Keratinocyte (primary cell): ENCODE measurements at regions not wholly inside any gene's neighbourhood (a gene's known extent, or its start where the extent isn't known, plus 50 kb on each side); places are given as distances from the start of the nearest gene placed in this dataset.

Experiments
- DNase-seq: peaks from one replicate; pipeline ENCODE4 v3.0.0-alpha.2; 2011; ENCODE audit warnings: low read depth, missing footprints, low spot score
- FAIRE-seq: peaks from 2 replicates; lab custom pipeline; 2011; peaks lifted over from hg19 to GRCh38; lab: Jason Lieb, UNC
- H2AFZ ChIP-seq: 2 replicates; pipeline ENCODE4 v1.6.0; 2012; ENCODE audit warnings: low read length, control low read depth, inconsistent platforms; ENCODE audit not compliant: control insufficient read depth
- H3K27ac ChIP-seq: 2 replicates; pipeline ENCODE4 v1.5.1; 2011; ENCODE audit warnings: low read length; ENCODE audit not compliant: control insufficient read depth, insufficient read depth
- H3K27me3 ChIP-seq: 3 replicates; pipeline ENCODE4 v1.6.0; 2011; ENCODE audit warnings: low read length; ENCODE audit not compliant: control insufficient read depth, insufficient read depth; ENCODE audit errors: extremely low read depth
- H3K36me3 ChIP-seq, 2 experiments: 2 replicates in 1 of 2; 3 replicates in 1 of 2; pipeline ENCODE4 v1.5.1; 2011; ENCODE audit warnings: low read length in 2 of 2, mild to moderate bottlenecking in 1 of 2; ENCODE audit not compliant: control insufficient read depth in 2 of 2, insufficient read depth in 2 of 2; ENCODE audit errors: extremely low read depth in 1 of 2
- H3K4me1 ChIP-seq: 3 replicates; pipeline ENCODE4 v1.5.1; 2011; ENCODE audit warnings: low read length; ENCODE audit not compliant: control insufficient read depth, insufficient read depth; ENCODE audit errors: extremely low read depth
- H3K4me2 ChIP-seq: 3 replicates; pipeline ENCODE4 v1.6.0; 2011; ENCODE audit warnings: low read depth, low read length; ENCODE audit not compliant: control insufficient read depth, insufficient read depth; ENCODE audit errors: extremely low read depth
- H3K4me3 ChIP-seq, 3 experiments: fragments of 200-600 bp in 1 of 3; sonication (generic) in 1 of 3; 2 replicates in 2 of 3; 3 replicates in 1 of 3; pipeline ENCODE4 v1.5.1; 2011 to 2016; ENCODE audit warnings: low read length in 3 of 3, mild to moderate bottlenecking in 3 of 3, control low read depth in 2 of 3, inconsistent platforms in 1 of 3, low read depth in 1 of 3, mixed read lengths in 1 of 3, mixed run types in 1 of 3, moderate library complexity in 1 of 3; ENCODE audit not compliant: control insufficient read depth in 2 of 3, insufficient read depth in 2 of 3; ENCODE audit errors: extremely low read depth in 1 of 3
- H3K79me2 ChIP-seq: 2 replicates; pipeline ENCODE4 v1.6.0; 2012; ENCODE audit warnings: low read length; ENCODE audit not compliant: control insufficient read depth, insufficient read depth
- H3K9ac ChIP-seq: 3 replicates; pipeline ENCODE4 v1.6.0; 2011; ENCODE audit warnings: low read length; ENCODE audit not compliant: control insufficient read depth, insufficient read depth; ENCODE audit errors: extremely low read depth
- H3K9me1 ChIP-seq: 3 replicates; pipeline ENCODE4 v1.6.0; 2011; ENCODE audit warnings: low read length; ENCODE audit not compliant: control insufficient read depth, insufficient read depth; ENCODE audit errors: extremely low read depth
- H3K9me3 ChIP-seq: 2 replicates; pipeline ENCODE4 v1.5.1; 2012; ENCODE audit warnings: low read depth, low read length; ENCODE audit not compliant: control insufficient read depth
- H4K20me1 ChIP-seq: 3 replicates; pipeline ENCODE4 v1.6.0; 2011; ENCODE audit warnings: low read length; ENCODE audit not compliant: control insufficient read depth, insufficient read depth; ENCODE audit errors: extremely low read depth
- CTCF ChIP-seq, 3 experiments: IDR thresholded peaks in 1 of 3; conservative IDR thresholded peaks in 1 of 3; optimal IDR thresholded peaks in 1 of 3; 2 replicates in 2 of 3; 3 replicates in 1 of 3; pipeline versions ENCODE3 to v1.5.1; 2011; ENCODE audit warnings: low read length in 3 of 3, mild to moderate bottlenecking in 3 of 3, moderate library complexity in 2 of 3, control low read depth in 1 of 3, inconsistent platforms in 1 of 3; ENCODE audit not compliant: insufficient read depth in 2 of 3; ENCODE audit errors: extremely low read depth in 1 of 3
- EZH2 ChIP-seq: IDR thresholded peaks from one replicate; pipeline ENCODE4 v1.6.1; 2012; ENCODE audit warnings: inconsistent platforms, mild to moderate bottlenecking, low read length, moderate library complexity
- dilution Hi-C: fragments of 300-500 bp; cut with MboI; formaldehyde crosslinking; loops from one replicate; pipeline ENCODE4 v1.7.0; 2020; ENCODE audit warnings: low sequenced_read_pairs; ENCODE audit not compliant: extremely low pct_ligation_motif_present

- H4K20me1 ChIP-seq: no peaks in the 10 kb centered on the region
- no peak overlapping the region for H3K4me3 ChIP-seq
- H3K79me2 ChIP-seq: no peaks in the 10 kb centered on the region
- no peaks in the 10 kb centered on the region for H3K36me3 ChIP-seq
- TF ChIP-seq EZH2 (no peak), CTCF (optimal IDR thresholded peaks at IDR 0.05 in 1 of 3, IDR thresholded peaks at IDR 0.05 in 1 of 3, conservative IDR thresholded peaks at IDR 0.05 in 1 of 3; ENCODE audit: extremely low read depth in 1 of 3, insufficient read depth in 2 of 3, low read length in 3 of 3) (no peak)
- no peak overlapping the region for H3K4me2 ChIP-seq
- dilution Hi-C loops: no loop called here
- FAIRE-seq (no peak), DNase-seq (no peak)
- no peaks in the 10 kb centered on the region for H3K9me1 ChIP-seq
- H3K9me3 ChIP-seq: peaks cover 6% of the 10 kb centered on the region
- H3K27ac ChIP-seq: no peak overlapping the region
- no peak overlapping the region for H2AFZ ChIP-seq
- no peaks in the 10 kb centered on the region for H3K4me1 ChIP-seq
- no peak overlapping the region for H3K9ac ChIP-seq
- H3K27me3 ChIP-seq: peaks cover 7% of the 10 kb centered on the region
Observed at GRCh38 chr16:22710326-22710725, 103.6 kb upstream of the HS3ST2 start.

- DNase-seq (no peak), FAIRE-seq (no peak)
- no peaks in the 10 kb centered on the region for H3K79me2 ChIP-seq
- H2AFZ ChIP-seq: no peak overlapping the region
- dilution Hi-C loops: no loop called here
- H4K20me1 ChIP-seq: no peaks in the 10 kb centered on the region
- peaks cover 6% of the 10 kb centered on the region for H3K9me3 ChIP-seq
- no peak overlapping the region for H3K4me2 ChIP-seq
- H3K4me1 ChIP-seq: no peaks in the 10 kb centered on the region
- H3K9ac ChIP-seq: no peak overlapping the region
- H3K27ac ChIP-seq: no peak overlapping the region
- H3K27me3 ChIP-seq: no peaks in the 10 kb centered on the region
- TF ChIP-seq CTCF (optimal IDR thresholded peaks at IDR 0.05 in 1 of 3, IDR thresholded peaks at IDR 0.05 in 1 of 3, conservative IDR thresholded peaks at IDR 0.05 in 1 of 3; ENCODE audit: extremely low read depth in 1 of 3, insufficient read depth in 2 of 3, low read length in 3 of 3) (no peak), EZH2 (no peak)
- H3K4me3 ChIP-seq: no peak overlapping the region
- no peaks in the 10 kb centered on the region for H3K9me1 ChIP-seq
- H3K36me3 ChIP-seq: no peaks in the 10 kb centered on the region
Observed at GRCh38 chr16:22711847-22712246, 102.1 kb upstream of the HS3ST2 start.
